Ramos (cell line): ENCODE measurements at regions not wholly inside any gene's neighbourhood (a gene's known extent, or its start where the extent isn't known, plus 50 kb on each side); places are given as distances from the start of the nearest gene placed in this dataset.
"Not testable (repeated sequence)": the region's sequence is repeated elsewhere in the genome, so short reads cannot be mapped to it uniquely, and the experiment has no call there.

Source experiments
- in situ Hi-C: fragments of 300-500 bp; cut with MboI; formaldehyde crosslinking; loops from one replicate; pipeline ENCODE4 v1.14.3; 2022; ENCODE audit warnings: low sequenced_read_pairs; ENCODE audit not compliant: unreplicated experiment

- in situ Hi-C loops = no loop called here
Observed at GRCh38 chr3:153356908-153357307, 194.9 kb downstream of the RAP2B start.

- in situ Hi-C loops = no loop called here
Observed at GRCh38 chr3:153357436-153357835, 195.4 kb downstream of the RAP2B start.

- in situ Hi-C loops = no loop called here
Observed at GRCh38 chr3:153369561-153370374, 207.7 kb downstream of the RAP2B start.

- in situ Hi-C loops = no loop called here
Observed at GRCh38 chr3:153370680-153371079, 208.7 kb downstream of the RAP2B start.

- in situ Hi-C loops = no loop called here
Observed at GRCh38 chr3:153372326-153372725, 210.3 kb downstream of the RAP2B start.

- in situ Hi-C loops = no loop called here
Observed at GRCh38 chr3:153373606-153374005, 211.6 kb downstream of the RAP2B start.

GRCh38 chr3:153378366-153378765 lies 216.3 kb downstream of the RAP2B start:
- in situ Hi-C loops = not testable (repeated sequence)

GRCh38 chr3:153379516-153379915 lies 217.5 kb downstream of the RAP2B start:
- in situ Hi-C loops = no loop called here

- in situ Hi-C loops = no loop called here
Observed at GRCh38 chr3:153385343-153385742, 223.3 kb downstream of the RAP2B start.

GRCh38 chr3:153392363-153392762 lies 230.3 kb downstream of the RAP2B start:
- in situ Hi-C loops = no loop called here

- in situ Hi-C loops = no loop called here
Observed at GRCh38 chr3:153394017-153394416, 232.0 kb downstream of the RAP2B start.

GRCh38 chr3:153396581-153396980 lies 234.6 kb downstream of the RAP2B start:
- in situ Hi-C loops = no loop called here

- in situ Hi-C loops = no loop called here
Observed at GRCh38 chr3:153397794-153398193, 235.8 kb downstream of the RAP2B start.

- in situ Hi-C loops = no loop called here
Observed at GRCh38 chr3:153399636-153400035, 237.6 kb downstream of the RAP2B start.

GRCh38 chr3:153400641-153401040 lies 238.6 kb downstream of the RAP2B start:
- in situ Hi-C loops = no loop called here

- in situ Hi-C loops = no loop called here
Observed at GRCh38 chr3:153404157-153404556, 242.1 kb downstream of the RAP2B start.

GRCh38 chr3:153405320-153405719 lies 243.3 kb downstream of the RAP2B start:
- in situ Hi-C loops = not testable (repeated sequence)

GRCh38 chr3:153410517-153410916 lies 248.5 kb downstream of the RAP2B start:
- in situ Hi-C loops = no loop called here

- in situ Hi-C loops = no loop called here
Observed at GRCh38 chr3:153414982-153415381, 253.0 kb downstream of the RAP2B start.

- in situ Hi-C loops = no loop called here
Observed at GRCh38 chr3:153422314-153422713, 260.3 kb downstream of the RAP2B start.

- in situ Hi-C loops = not testable (repeated sequence)
Observed at GRCh38 chr3:153423820-153424219, 261.8 kb downstream of the RAP2B start.

- in situ Hi-C loops = no loop called here
Observed at GRCh38 chr3:153426344-153426743, 264.3 kb downstream of the RAP2B start.
